ENCODE measurements at regions not wholly inside any gene's neighbourhood (a gene's known extent, or its start where the extent isn't known, plus 50 kb on each side); places are given as distances from the start of the nearest gene placed in this dataset.

GRCh38 chr2:39893616-39894015, 114.6 kb upstream of the THUMPD2 start (continued):
- TF ChIP-seq REST (IDR thresholded peaks at IDR 0.05; ENCODE audit: unreplicated experiment) (no peak), JUNB (IDR thresholded peaks at IDR 0.05; ENCODE audit: unreplicated experiment) (no peak), ZNF331 (CRISPR knock-in tag; IDR thresholded peaks at IDR 0.05; ENCODE audit: low read depth) (no peak), CTCF (conservative IDR thresholded peaks at IDR 0.05; ENCODE audit: low read depth in 2 of 2) (no peak), CREB1 (CRISPR knock-in tag; IDR thresholded peaks at IDR 0.05; ENCODE audit: low read depth) (no peak)

GRCh38 chr2:39881948-39882347, 102.9 kb upstream of the THUMPD2 start:
- H3K79me2 ChIP-seq (replicated peaks; ENCODE audit: insufficient read depth) = no peaks in the 10 kb centered on the region
- H3K9me2 ChIP-seq (ENCODE audit: insufficient read depth) = peaks cover 6% of the 10 kb centered on the region; the same call in 1 of the 2 replicates
- no peak overlapping the region for H2AFZ ChIP-seq
- Mint-ChIP-seq H3K4me3 (no peak overlapping the region), H3K4me1 (no peaks in the 10 kb centered on the region), H3K27ac (no peak overlapping the region), H3K27me3 (ENCODE audit: insufficient read depth, low read depth, poor library complexity) (peaks cover 4% of the 10 kb centered on the region), H3K36me3 (ENCODE audit: low read depth) (no peaks in the 10 kb centered on the region), H3K9me3 (peaks cover 5% of the 10 kb centered on the region; the same call in 1 of the 3 replicates)
- H3K27ac ChIP-seq (ENCODE audit: low read depth) = no peak overlapping the region
- no peak overlapping the region for H3K4me2 ChIP-seq
- no peaks in the 10 kb centered on the region for H3K27me3 ChIP-seq (ENCODE audit: insufficient read depth)
- H3K36me3 ChIP-seq (ENCODE audit: insufficient read depth) = no peaks in the 10 kb centered on the region
- ATAC-seq (no peak), DNase-seq (ENCODE audit: low spot score) (no peak)
- no peaks in the 10 kb centered on the region for H3F3A ChIP-seq (replicated peaks; ENCODE audit: low read depth)
- H3K4me3 ChIP-seq = no peak overlapping the region
- H4K20me1 ChIP-seq (replicated peaks; ENCODE audit: insufficient read depth) = no peaks in the 10 kb centered on the region
- H3K4me1 ChIP-seq (ENCODE audit: insufficient read depth) = no peaks in the 10 kb centered on the region
- TF ChIP-seq EZH2phosphoT487 (IDR thresholded peaks at IDR 0.05; ENCODE audit: unreplicated experiment) = no peak
- no peak for TF ChIP-seq NANOG (IDR thresholded peaks at IDR 0.05; ENCODE audit: borderline replicate concordance)
- no peak for TF ChIP-seq JUNB (IDR thresholded peaks at IDR 0.05; ENCODE audit: unreplicated experiment)
- TF ChIP-seq POLR2AphosphoS5 (IDR thresholded peaks at IDR 0.05; ENCODE audit: low read depth) = no peak
- no peak for TF ChIP-seq EZH2 (IDR thresholded peaks at IDR 0.05; ENCODE audit: low read depth, unreplicated experiment)
- TF ChIP-seq ZNF114 (CRISPR knock-in tag; IDR thresholded peaks at IDR 0.05) = no peak
- TF ChIP-seq ZNF331 (CRISPR knock-in tag; IDR thresholded peaks at IDR 0.05; ENCODE audit: low read depth) = no peak
- no peak for TF ChIP-seq ETS1 (IDR thresholded peaks at IDR 0.05)
- no peak for TF ChIP-seq CREB1 (CRISPR knock-in tag; IDR thresholded peaks at IDR 0.05; ENCODE audit: low read depth)
- no peak for TF ChIP-seq STAT1 (IDR thresholded peaks at IDR 0.05; ENCODE audit: unreplicated experiment)
- TF ChIP-seq ZNF462 (CRISPR knock-in tag; IDR thresholded peaks at IDR 0.05) = no peak

Measured in GM23338 (cell line).